SH-SY5Y (cell line): ENCODE measurements at regions not wholly inside any gene's neighbourhood (a gene's known extent, or its start where the extent isn't known, plus 50 kb on each side); places are given as distances from the start of the nearest gene placed in this dataset.

Experiments used
- GATA2 ChIP-seq: IDR thresholded peaks from 2 replicates; pipeline ENCODE4 v1.6.1; 2011; ENCODE audit warnings: mild to moderate bottlenecking, low read depth, low read length
- GATA3 ChIP-seq: IDR thresholded peaks from 2 replicates; pipeline ENCODE4 v1.6.1; 2011; ENCODE audit warnings: low read depth, mild to moderate bottlenecking, low read length, moderate library complexity

- TF ChIP-seq GATA2 (no peak), GATA3 (no peak)
Observed at GRCh38 chr10:118395947-118396346, 53.8 kb upstream of the FAM204A start.
